ENCODE measurements at regions not wholly inside any gene's neighbourhood (a gene's known extent, or its start where the extent isn't known, plus 50 kb on each side); places are given as distances from the start of the nearest gene placed in this dataset.

DNA sequence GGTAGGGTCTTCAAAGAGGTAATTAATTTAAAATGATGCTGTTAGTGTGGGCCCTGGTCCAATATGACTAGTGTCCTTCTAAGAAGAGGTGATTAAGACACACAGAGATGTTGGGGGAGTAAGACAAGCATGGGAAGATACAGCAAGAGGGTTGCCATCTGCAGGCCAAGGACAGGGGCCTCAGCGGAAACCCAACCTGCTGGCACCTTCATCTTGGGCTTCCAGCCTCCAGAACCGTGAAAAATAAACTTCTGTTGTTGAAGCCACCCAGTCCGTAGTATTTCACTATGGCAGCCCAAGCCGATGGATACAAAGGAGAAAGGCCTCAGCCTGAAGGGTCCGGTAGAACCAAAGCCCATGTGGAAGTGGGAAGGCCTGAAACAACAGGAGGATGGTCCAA lies 161.7 kb upstream of the UBE2E1 start:
- Histone ChIP-seq H3K27ac (ENCODE audit: low read depth in 1 of 2, low read length in 2 of 2) (no peak overlapping the region), H3K4me1 (ENCODE audit: control insufficient read depth in 1 of 2, insufficient read depth in 2 of 2, low read length in 2 of 2) (no peaks in the 10 kb centered on the region), H3K27me3 (ENCODE audit: control insufficient read depth in 1 of 2, insufficient read depth in 2 of 2, low read length in 1 of 2) (no peaks in the 10 kb centered on the region), H3K9me3 (ENCODE audit: control insufficient read depth, low read length) (no peaks in the 10 kb centered on the region), H3K4me3 (ENCODE audit: low read length in 2 of 2) (no peak overlapping the region), H3K36me3 (ENCODE audit: control insufficient read depth in 1 of 2, insufficient read depth in 2 of 2, low read length in 1 of 2) (no peaks in the 10 kb centered on the region)
- ATAC-seq (ENCODE audit: low FRiP score) (no peak), DNase-seq (no peak)
- 90 to 100% methylated on average over 5 of the region's 5 CpGs for WGBS, 2 donors
- intact Hi-C loops (cut with DNase I) = no loop called here

DNA sequence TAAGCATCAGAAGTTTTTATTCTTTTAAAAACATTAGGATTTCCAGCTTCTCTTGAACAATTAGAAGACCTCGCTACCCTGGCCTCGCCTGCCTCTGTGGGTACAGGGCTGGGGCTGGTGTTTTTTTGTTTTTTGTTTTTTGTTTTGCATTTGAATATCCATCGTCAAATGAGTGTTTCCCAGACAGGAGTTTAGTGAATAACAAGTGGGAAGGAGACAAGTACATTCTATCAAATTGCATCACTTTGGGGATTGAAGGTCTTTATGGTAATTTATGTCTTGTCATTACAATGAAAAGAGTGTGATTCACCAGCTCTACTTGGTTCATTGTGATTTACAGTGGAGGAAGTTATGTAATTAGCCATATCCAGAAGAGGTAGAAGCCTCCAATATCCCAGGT lies 161.1 kb upstream of the UBE2E1 start:
- DNase-seq (no peak), ATAC-seq (ENCODE audit: low FRiP score) (no peak)
- Histone ChIP-seq H3K27me3 (ENCODE audit: control insufficient read depth in 1 of 2, insufficient read depth in 2 of 2, low read length in 1 of 2) (no peaks in the 10 kb centered on the region), H3K36me3 (ENCODE audit: control insufficient read depth in 1 of 2, insufficient read depth in 2 of 2, low read length in 1 of 2) (no peaks in the 10 kb centered on the region), H3K4me1 (ENCODE audit: control insufficient read depth in 1 of 2, insufficient read depth in 2 of 2, low read length in 2 of 2) (no peaks in the 10 kb centered on the region), H3K4me3 (ENCODE audit: low read length in 2 of 2) (no peak overlapping the region), H3K27ac (ENCODE audit: low read depth in 1 of 2, low read length in 2 of 2) (no peak overlapping the region), H3K9me3 (ENCODE audit: control insufficient read depth, low read length) (no peaks in the 10 kb centered on the region)
- 96 to 97% methylated on average over 3 of the region's 3 CpGs for WGBS, 2 donors
- intact Hi-C loops (cut with DNase I) = no loop called here

DNA sequence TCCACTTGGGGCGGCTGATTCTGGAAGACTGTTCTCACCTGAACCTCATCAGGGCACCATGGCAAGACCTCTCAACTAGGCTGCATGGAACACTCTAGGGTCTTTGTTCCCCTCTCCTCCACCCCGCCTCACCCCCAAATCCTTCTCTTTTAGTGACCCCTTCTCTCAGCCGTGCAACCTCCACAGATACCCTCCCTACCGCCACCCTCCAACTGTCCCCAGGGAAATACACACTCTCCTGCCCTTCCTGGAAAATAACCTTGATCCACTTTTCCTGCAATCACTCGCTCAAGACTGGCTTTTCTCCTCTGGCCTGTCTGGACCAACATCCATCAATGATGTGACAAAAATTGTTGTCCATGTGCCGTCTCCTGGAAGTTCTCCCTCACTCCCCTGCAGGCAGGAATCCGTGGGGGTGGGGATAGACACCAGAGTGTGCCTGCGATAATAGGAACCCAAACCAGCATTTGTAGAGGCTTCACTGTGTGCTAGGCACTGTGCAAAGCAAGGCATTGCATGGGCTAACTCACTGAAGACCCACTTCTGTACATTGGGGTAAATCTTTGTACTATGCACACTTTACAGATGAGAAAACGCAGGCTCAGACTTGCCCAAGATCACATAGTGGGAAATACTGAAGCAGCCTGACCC lies 160.1 kb upstream of the UBE2E1 start:
- H3K27me3 ChIP-seq (ENCODE audit: control insufficient read depth in 1 of 2, insufficient read depth in 2 of 2, low read length in 1 of 2) = no peaks in the 10 kb centered on the region
- DNase-seq = no peak
- intact Hi-C loops (cut with DNase I) = no loop called here
- H3K36me3 ChIP-seq (ENCODE audit: control insufficient read depth in 1 of 2, insufficient read depth in 2 of 2, low read length in 1 of 2) = no peaks in the 10 kb centered on the region
- ATAC-seq (ENCODE audit: low FRiP score) = no peak
- H3K27ac ChIP-seq (ENCODE audit: low read depth in 1 of 2, low read length in 2 of 2) = no peak overlapping the region
- no peaks in the 10 kb centered on the region for H3K9me3 ChIP-seq (ENCODE audit: control insufficient read depth, low read length)
- 76 to 83% methylated on average over 9 of the region's 9 CpGs for WGBS, 2 donors
- no peak overlapping the region for H3K4me3 ChIP-seq (ENCODE audit: low read length in 2 of 2)
- no peaks in the 10 kb centered on the region for H3K4me1 ChIP-seq (ENCODE audit: control insufficient read depth in 1 of 2, insufficient read depth in 2 of 2, low read length in 2 of 2)

DNA sequence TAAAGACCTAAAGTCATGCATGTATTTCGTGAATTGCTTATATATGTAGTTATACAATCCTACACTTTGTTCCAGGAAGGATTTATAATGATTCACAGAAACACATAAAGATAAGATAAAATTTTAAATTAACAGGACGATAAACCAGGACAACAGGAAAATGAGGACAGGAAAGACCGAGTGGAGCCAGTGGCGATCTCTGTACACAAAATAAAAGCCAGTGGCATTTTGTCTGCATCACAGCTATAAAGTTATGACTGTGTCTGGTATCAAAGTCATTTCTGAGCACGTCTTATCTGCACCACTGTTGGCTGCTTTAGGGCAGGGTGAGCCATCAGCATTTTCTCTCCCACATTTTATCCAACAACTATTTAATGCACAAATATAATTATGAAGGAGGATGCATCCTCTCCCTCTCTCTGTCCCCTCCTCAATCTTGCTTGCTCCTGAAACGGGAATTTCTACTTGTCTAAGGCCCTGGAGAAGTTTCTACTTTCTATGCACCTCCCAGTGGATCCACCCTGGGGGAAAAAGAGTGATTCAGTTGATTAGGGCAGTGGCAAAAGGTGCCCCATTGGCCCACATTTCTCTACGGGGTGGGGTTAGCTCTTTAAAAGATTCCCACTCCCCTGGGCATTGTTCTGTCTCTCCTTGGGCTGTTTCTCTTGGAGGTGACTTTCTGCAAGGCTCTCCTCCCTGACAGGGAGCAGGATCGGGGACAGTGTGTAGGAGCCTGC lies 159.4 kb upstream of the UBE2E1 start:
- no peaks in the 10 kb centered on the region for H3K9me3 ChIP-seq (ENCODE audit: control insufficient read depth, low read length)
- no peak overlapping the region for H3K4me3 ChIP-seq (ENCODE audit: low read length in 2 of 2)
- H3K36me3 ChIP-seq (ENCODE audit: control insufficient read depth in 1 of 2, insufficient read depth in 2 of 2, low read length in 1 of 2) = no peaks in the 10 kb centered on the region
- WGBS, 2 donors = 74% methylated on average over 8 of the region's 8 CpGs
- ATAC-seq (ENCODE audit: low FRiP score) (no peak), DNase-seq (no peak)
- intact Hi-C loops (cut with DNase I) = no loop called here
- H3K27ac ChIP-seq (ENCODE audit: low read depth in 1 of 2, low read length in 2 of 2) = no peak overlapping the region
- H3K4me1 ChIP-seq (ENCODE audit: control insufficient read depth in 1 of 2, insufficient read depth in 2 of 2, low read length in 2 of 2) = no peaks in the 10 kb centered on the region
- H3K27me3 ChIP-seq (ENCODE audit: control insufficient read depth in 1 of 2, insufficient read depth in 2 of 2, low read length in 1 of 2) = no peaks in the 10 kb centered on the region

DNA sequence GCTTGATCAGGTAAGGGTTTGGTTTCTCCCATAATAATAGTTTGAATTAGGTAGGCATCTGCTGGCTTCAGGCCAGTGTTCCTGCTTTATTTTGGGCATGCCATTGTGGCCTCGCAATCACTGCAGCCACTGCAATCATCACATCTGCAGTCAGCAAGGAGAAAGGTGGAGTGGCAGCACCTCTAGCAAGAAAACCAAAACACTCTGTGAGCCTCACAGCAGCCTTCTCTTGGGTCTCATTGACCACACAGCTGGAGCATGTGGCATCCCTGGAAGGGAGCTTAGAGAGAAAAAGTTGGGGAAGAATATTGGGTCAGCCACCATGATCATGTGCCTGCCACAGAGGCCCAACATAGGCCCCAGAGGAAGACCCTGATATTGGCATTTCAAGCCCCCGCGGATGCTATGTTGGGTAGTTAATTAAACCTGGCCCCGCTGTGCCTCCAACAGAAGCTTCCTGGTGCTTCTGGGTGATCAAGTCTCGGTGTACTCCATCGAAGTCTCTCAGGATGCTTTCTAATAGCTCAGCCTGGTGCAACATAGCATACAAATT lies 158.0 kb upstream of the UBE2E1 start:
- intact Hi-C loops (cut with DNase I) = no loop called here
- no peak for DNase-seq
- 96 to 97% methylated on average over 6 of the region's 6 CpGs for WGBS, 2 donors

DNA sequence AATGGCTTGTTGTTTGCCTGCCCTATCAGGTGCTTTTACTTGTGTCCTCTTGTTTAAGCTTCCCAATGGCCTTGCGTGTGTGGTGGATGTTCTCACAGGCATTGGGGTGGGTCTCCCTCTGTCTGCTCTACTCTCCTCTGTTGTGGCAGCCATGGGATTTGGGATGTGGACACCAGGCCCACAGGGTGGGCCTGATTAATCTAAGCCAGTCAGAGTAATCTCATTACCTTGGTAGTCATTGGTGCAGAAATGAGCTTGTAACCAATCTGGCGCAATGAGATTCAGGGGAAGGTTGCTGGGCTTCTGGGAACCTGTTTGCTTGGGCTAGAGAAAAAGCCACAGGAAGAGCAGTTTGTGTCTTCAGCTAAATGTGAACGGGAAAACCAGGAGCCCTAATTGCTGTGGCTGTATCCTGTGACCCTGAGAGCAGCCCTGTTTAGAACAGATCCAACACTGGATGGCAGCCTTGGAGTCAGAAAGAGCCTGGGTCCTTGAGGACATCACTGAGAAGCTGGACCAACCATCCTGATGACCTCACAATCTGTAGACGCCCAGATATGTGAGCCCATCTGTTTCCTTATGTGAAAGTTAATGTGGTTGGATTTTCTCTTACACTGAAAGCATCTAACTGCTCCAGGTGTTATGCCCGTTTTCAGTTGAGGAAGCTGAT lies 157.3 kb upstream of the UBE2E1 start:
- 67 to 71% methylated on average over 5 of the region's 5 CpGs for WGBS, 2 donors
- Histone ChIP-seq H3K27me3 (ENCODE audit: control insufficient read depth in 1 of 2, insufficient read depth in 2 of 2, low read length in 1 of 2) (no peaks in the 10 kb centered on the region), H3K4me1 (ENCODE audit: control insufficient read depth in 1 of 2, insufficient read depth in 2 of 2, low read length in 2 of 2) (no peaks in the 10 kb centered on the region), H3K27ac (ENCODE audit: low read depth in 1 of 2, low read length in 2 of 2) (no peak overlapping the region), H3K4me3 (ENCODE audit: low read length in 2 of 2) (no peak overlapping the region), H3K36me3 (ENCODE audit: control insufficient read depth in 1 of 2, insufficient read depth in 2 of 2, low read length in 1 of 2) (no peaks in the 10 kb centered on the region), H3K9me3 (ENCODE audit: control insufficient read depth, low read length) (no peaks in the 10 kb centered on the region)
- intact Hi-C loops (cut with DNase I) = no loop called here
- DNase-seq = no peak
- no peak for ATAC-seq (ENCODE audit: low FRiP score)

More for the DNA sequence above, 158.0 kb upstream of the UBE2E1 start:
- no peak overlapping the region for H3K27ac ChIP-seq (ENCODE audit: low read depth in 1 of 2, low read length in 2 of 2)
- H3K4me3 ChIP-seq (ENCODE audit: low read length in 2 of 2) = no peak overlapping the region
- ATAC-seq (ENCODE audit: low FRiP score) = no peak
- H3K27me3 ChIP-seq (ENCODE audit: control insufficient read depth in 1 of 2, insufficient read depth in 2 of 2, low read length in 1 of 2) = no peaks in the 10 kb centered on the region
- no peaks in the 10 kb centered on the region for H3K9me3 ChIP-seq (ENCODE audit: control insufficient read depth, low read length)
- no peaks in the 10 kb centered on the region for H3K4me1 ChIP-seq (ENCODE audit: control insufficient read depth in 1 of 2, insufficient read depth in 2 of 2, low read length in 2 of 2)
- H3K36me3 ChIP-seq (ENCODE audit: control insufficient read depth in 1 of 2, insufficient read depth in 2 of 2, low read length in 1 of 2) = no peaks in the 10 kb centered on the region

DNA sequence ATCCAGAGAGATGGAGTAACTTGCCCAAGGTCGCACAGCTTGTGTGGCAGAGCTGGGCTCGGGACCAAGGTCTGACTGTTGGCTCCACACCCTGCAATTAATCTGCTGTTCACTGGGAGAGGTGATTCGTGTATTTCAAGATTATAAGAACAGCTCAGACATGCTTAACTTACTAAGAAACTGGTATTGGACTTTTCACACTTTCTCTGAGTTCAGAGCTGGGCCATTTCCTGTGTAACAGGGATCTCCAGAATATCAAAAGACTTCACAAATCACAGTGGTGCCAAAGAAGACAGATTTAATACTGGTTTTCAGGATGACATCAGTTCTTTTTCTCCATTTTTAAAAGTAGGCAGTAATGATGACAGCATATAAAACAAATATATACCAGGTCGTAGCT lies 156.8 kb upstream of the UBE2E1 start:
- intact Hi-C loops (cut with DNase I) = no loop called here
- 15 to 24% methylated on average over 4 of the region's 4 CpGs for WGBS, 2 donors
- H3K27ac ChIP-seq (ENCODE audit: low read depth in 1 of 2, low read length in 2 of 2) = no peak overlapping the region
- DNase-seq (no peak), ATAC-seq (ENCODE audit: low FRiP score) (no peak)
- H3K36me3 ChIP-seq (ENCODE audit: control insufficient read depth in 1 of 2, insufficient read depth in 2 of 2, low read length in 1 of 2) = no peaks in the 10 kb centered on the region
- H3K4me1 ChIP-seq (ENCODE audit: control insufficient read depth in 1 of 2, insufficient read depth in 2 of 2, low read length in 2 of 2) = no peaks in the 10 kb centered on the region
- H3K27me3 ChIP-seq (ENCODE audit: control insufficient read depth in 1 of 2, insufficient read depth in 2 of 2, low read length in 1 of 2) = no peaks in the 10 kb centered on the region
- no peak overlapping the region for H3K4me3 ChIP-seq (ENCODE audit: low read length in 2 of 2)
- H3K9me3 ChIP-seq (ENCODE audit: control insufficient read depth, low read length) = no peaks in the 10 kb centered on the region

DNA sequence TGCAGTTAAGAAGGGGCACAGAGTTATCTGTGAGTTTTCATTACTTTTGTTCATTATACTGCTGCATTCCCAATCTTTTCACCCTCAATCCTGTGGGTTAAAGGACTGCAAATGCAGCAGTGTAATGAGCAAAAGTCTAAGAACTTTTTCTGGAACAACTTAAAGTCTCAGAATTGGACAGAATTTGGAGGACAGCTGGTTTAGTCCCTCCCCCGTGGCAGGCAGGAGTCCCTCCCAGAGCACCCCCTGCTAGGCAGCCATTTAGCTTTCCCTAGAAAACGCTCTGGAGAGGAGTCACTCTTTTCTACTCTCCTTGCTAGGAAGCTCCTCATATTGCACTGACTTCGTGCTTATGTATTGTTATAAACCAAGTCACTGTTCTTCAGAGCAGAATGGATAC lies 156.3 kb upstream of the UBE2E1 start:
- ATAC-seq (ENCODE audit: low FRiP score) = no peak
- no peaks in the 10 kb centered on the region for H3K27me3 ChIP-seq (ENCODE audit: control insufficient read depth in 1 of 2, insufficient read depth in 2 of 2, low read length in 1 of 2)
- no peaks in the 10 kb centered on the region for H3K36me3 ChIP-seq (ENCODE audit: control insufficient read depth in 1 of 2, insufficient read depth in 2 of 2, low read length in 1 of 2)
- H3K9me3 ChIP-seq (ENCODE audit: control insufficient read depth, low read length) = no peaks in the 10 kb centered on the region
- no peaks in the 10 kb centered on the region for H3K4me1 ChIP-seq (ENCODE audit: control insufficient read depth in 1 of 2, insufficient read depth in 2 of 2, low read length in 2 of 2)
- no peak for DNase-seq
- 48% methylated on average over 3 of the region's 3 CpGs for WGBS, 2 donors
- H3K4me3 ChIP-seq (ENCODE audit: low read length in 2 of 2) = no peak overlapping the region
- H3K27ac ChIP-seq (ENCODE audit: low read depth in 1 of 2, low read length in 2 of 2) = no peak overlapping the region
- intact Hi-C loops (cut with DNase I) = no loop called here

All from aorta (tissue), 5 donors.